ENCODE measurements at regions not wholly inside any gene's neighbourhood (a gene's known extent, or its start where the extent isn't known, plus 50 kb on each side); places are given as distances from the start of the nearest gene placed in this dataset.

GRCh38 chrX:67317725-67318124 lies 226.1 kb upstream of the AR start:
- Mint-ChIP-seq H3K27me3 (ENCODE audit: unreplicated experiment) (no peaks in the 10 kb centered on the region), H3K36me3 (ENCODE audit: low read depth, unreplicated experiment) (no peaks in the 10 kb centered on the region), H3K27ac (ENCODE audit: unreplicated experiment) (no peak overlapping the region), H3K9me3 (ENCODE audit: unreplicated experiment) (no peaks in the 10 kb centered on the region), H3K4me1 (ENCODE audit: unreplicated experiment) (no peaks in the 10 kb centered on the region), H3K4me3 (ENCODE audit: unreplicated experiment) (no peak overlapping the region)
- DNase-seq (ENCODE audit: low spot score) = no peak
- TF ChIP-seq CTCF (IDR thresholded peaks at IDR 0.05; ENCODE audit: unreplicated experiment) = no peak

DNA sequence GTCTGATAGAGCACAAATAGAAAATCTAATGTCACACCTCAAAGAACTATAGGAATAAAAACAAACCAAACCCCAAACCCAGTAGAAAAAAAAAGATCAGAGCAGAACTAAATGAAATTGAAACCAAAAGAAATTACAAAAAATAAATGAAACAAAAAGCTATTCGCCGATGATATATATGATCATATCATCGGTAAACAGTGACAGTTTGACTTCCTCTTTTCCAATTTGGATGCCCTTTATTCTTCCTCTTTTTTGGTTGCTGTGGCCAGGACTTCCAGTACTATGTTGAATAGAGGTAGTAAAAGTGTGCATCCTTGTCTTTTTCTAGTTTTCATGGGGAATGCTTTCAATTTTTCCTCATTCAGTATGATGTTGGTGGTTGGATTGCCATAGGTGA lies 215.3 kb upstream of the AR start:
- Mint-ChIP-seq H3K27ac (ENCODE audit: unreplicated experiment) (no peak overlapping the region), H3K4me1 (ENCODE audit: unreplicated experiment) (no peaks in the 10 kb centered on the region), H3K9me3 (ENCODE audit: unreplicated experiment) (no peaks in the 10 kb centered on the region), H3K27me3 (ENCODE audit: unreplicated experiment) (no peaks in the 10 kb centered on the region), H3K4me3 (ENCODE audit: unreplicated experiment) (no peak overlapping the region), H3K36me3 (ENCODE audit: low read depth, unreplicated experiment) (no peaks in the 10 kb centered on the region)
- no peak for DNase-seq (ENCODE audit: low spot score)
- TF ChIP-seq CTCF (IDR thresholded peaks at IDR 0.05; ENCODE audit: unreplicated experiment) = no peak

- no peak for TF ChIP-seq CTCF (IDR thresholded peaks at IDR 0.05; ENCODE audit: unreplicated experiment)
- Mint-ChIP-seq H3K27me3 (ENCODE audit: unreplicated experiment) (no peaks in the 10 kb centered on the region), H3K4me1 (ENCODE audit: unreplicated experiment) (no peaks in the 10 kb centered on the region), H3K4me3 (ENCODE audit: unreplicated experiment) (no peak overlapping the region), H3K36me3 (ENCODE audit: low read depth, unreplicated experiment) (no peaks in the 10 kb centered on the region), H3K27ac (ENCODE audit: unreplicated experiment) (no peak overlapping the region), H3K9me3 (ENCODE audit: unreplicated experiment) (no peaks in the 10 kb centered on the region)
- DNase-seq (ENCODE audit: low spot score) = no peak
Measured at GRCh38 chrX:67334323-67334722, 209.5 kb upstream of the AR start.

- no peaks in the 10 kb centered on the region for H3K27me3 Mint-ChIP-seq (ENCODE audit: unreplicated experiment)
- TF ChIP-seq CTCF (IDR thresholded peaks at IDR 0.05; ENCODE audit: unreplicated experiment) = no peak
- no peak overlapping the region for H3K4me3 Mint-ChIP-seq (ENCODE audit: unreplicated experiment)
- H3K36me3 Mint-ChIP-seq (ENCODE audit: low read depth, unreplicated experiment) = no peaks in the 10 kb centered on the region
- no peaks in the 10 kb centered on the region for H3K4me1 Mint-ChIP-seq (ENCODE audit: unreplicated experiment)
- H3K9me3 Mint-ChIP-seq (ENCODE audit: unreplicated experiment) = no peaks in the 10 kb centered on the region
- no peak overlapping the region for H3K27ac Mint-ChIP-seq (ENCODE audit: unreplicated experiment)
- DNase-seq (ENCODE audit: low spot score) = no peak
Measured at GRCh38 chrX:67338262-67338661, 205.6 kb upstream of the AR start.

- Mint-ChIP-seq H3K27me3 (ENCODE audit: unreplicated experiment) (peaks cover 1% of the 10 kb centered on the region), H3K36me3 (ENCODE audit: low read depth, unreplicated experiment) (no peaks in the 10 kb centered on the region), H3K4me3 (ENCODE audit: unreplicated experiment) (no peak overlapping the region), H3K27ac (ENCODE audit: unreplicated experiment) (no peak overlapping the region), H3K9me3 (ENCODE audit: unreplicated experiment) (no peaks in the 10 kb centered on the region), H3K4me1 (ENCODE audit: unreplicated experiment) (no peaks in the 10 kb centered on the region)
- no peak for DNase-seq (ENCODE audit: low spot score)
- no peak for TF ChIP-seq CTCF (IDR thresholded peaks at IDR 0.05; ENCODE audit: unreplicated experiment)
Measured at GRCh38 chrX:67342138-67342537, 201.7 kb upstream of the AR start.
